ENCODE measurements at regions not wholly inside any gene's neighbourhood (a gene's known extent, or its start where the extent isn't known, plus 50 kb on each side); places are given as distances from the start of the nearest gene placed in this dataset.

DNA sequence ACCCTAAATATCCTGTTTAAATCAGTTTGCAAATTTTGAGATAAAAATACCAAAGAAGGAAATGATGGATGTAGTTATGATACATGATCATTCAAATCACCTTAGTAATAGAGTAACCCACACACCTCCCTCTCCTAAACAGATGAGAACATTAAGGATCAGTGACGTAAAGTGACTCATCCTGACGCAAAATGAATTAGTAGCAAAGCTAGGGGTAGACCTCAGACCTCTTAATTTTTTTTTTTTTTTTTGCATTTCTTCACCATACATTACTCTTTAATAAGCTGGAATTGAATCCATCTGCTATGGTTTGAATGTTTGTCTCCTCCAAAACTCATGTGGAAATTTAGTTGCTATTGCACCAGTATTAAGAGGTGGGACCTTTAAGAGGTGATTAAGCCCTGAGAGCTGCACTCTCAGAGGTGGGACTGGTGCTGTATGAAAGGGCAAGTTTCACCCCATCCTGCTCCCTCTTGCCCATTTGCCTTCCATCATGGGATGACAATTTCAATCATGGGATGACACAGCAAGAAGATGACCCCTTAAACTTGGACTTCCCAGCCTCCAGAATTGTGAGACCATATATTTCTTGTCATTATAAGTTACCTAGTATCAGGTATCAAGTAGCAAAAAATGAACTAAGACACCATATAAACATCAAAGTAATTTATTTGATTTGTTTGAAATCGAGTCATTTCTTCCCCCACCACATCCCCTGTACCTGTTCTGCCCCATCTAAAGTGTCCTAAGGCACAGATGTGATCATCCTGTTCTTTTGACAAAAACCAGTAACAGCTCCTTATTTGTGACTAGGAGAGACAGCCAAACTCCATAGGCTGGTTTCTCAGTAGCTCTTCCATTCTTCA lies 114.6 kb upstream of the DUSP10 start:
- intact Hi-C loops (cut with DNase I; ENCODE audit: low total_unique reads) = no loop called here

GRCh38 chr1:221855156-221855555 lies 113.3 kb upstream of the DUSP10 start:
- H3K9me3 ChIP-seq = no peaks in the 10 kb centered on the region

More for the DNA sequence above, 114.6 kb upstream of the DUSP10 start:
- 88 to 94% (median 89%) methylated on average over 3 of the region's 3 CpGs for WGBS, 5 donors
- no peaks in the 10 kb centered on the region for H3K36me3 ChIP-seq
- H3K4me1 ChIP-seq = no peaks in the 10 kb centered on the region
- DNase-seq = no peak
- H3K9me3 ChIP-seq = no peaks in the 10 kb centered on the region
- H3K4me3 ChIP-seq = no peak overlapping the region
- H3K27me3 ChIP-seq (replicated peaks in 1 of 7) = no peaks in the 10 kb centered on the region
- H3K27ac ChIP-seq = no peak overlapping the region
- TF ChIP-seq POLR2AphosphoS5 (IDR thresholded peaks at IDR 0.05) (no peak), POLR2A (IDR thresholded peaks at IDR 0.05) (no peak)
- TF ChIP-seq, protein P1, sequence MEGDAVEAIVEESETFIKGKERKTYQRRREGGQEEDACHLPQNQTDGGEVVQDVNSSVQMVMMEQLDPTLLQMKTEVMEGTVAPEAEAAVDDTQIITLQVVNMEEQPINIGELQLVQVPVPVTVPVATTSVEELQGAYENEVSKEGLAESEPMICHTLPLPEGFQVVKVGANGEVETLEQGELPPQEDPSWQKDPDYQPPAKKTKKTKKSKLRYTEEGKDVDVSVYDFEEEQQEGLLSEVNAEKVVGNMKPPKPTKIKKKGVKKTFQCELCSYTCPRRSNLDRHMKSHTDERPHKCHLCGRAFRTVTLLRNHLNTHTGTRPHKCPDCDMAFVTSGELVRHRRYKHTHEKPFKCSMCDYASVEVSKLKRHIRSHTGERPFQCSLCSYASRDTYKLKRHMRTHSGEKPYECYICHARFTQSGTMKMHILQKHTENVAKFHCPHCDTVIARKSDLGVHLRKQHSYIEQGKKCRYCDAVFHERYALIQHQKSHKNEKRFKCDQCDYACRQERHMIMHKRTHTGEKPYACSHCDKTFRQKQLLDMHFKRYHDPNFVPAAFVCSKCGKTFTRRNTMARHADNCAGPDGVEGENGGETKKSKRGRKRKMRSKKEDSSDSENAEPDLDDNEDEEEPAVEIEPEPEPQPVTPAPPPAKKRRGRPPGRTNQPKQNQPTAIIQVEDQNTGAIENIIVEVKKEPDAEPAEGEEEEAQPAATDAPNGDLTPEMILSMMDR (IDR thresholded peaks at IDR 0.05 in 8 of 11, conservative IDR thresholded peaks at IDR 0.05 in 3 of 11) = no peak

GRCh38 chr1:221851336-221851735 lies 109.4 kb upstream of the DUSP10 start:
- no peaks in the 10 kb centered on the region for H3K9me3 ChIP-seq
- no peaks in the 10 kb centered on the region for H3K4me1 ChIP-seq
- H3K36me3 ChIP-seq = no peaks in the 10 kb centered on the region
- no peak overlapping the region for H3K27ac ChIP-seq
- no peak overlapping the region for H3K4me3 ChIP-seq
- intact Hi-C loops (cut with DNase I; ENCODE audit: low total_unique reads) = no loop called here
- H3K27me3 ChIP-seq (replicated peaks in 1 of 7) = no peaks in the 10 kb centered on the region
- no peak for DNase-seq
- TF ChIP-seq POLR2AphosphoS5 (IDR thresholded peaks at IDR 0.05) (no peak), POLR2A (IDR thresholded peaks at IDR 0.05) (no peak)
- TF ChIP-seq, protein P1 (IDR thresholded peaks at IDR 0.05 in 8 of 11, conservative IDR thresholded peaks at IDR 0.05 in 3 of 11) = no peak

More at GRCh38 chr1:221855156-221855555, 113.3 kb upstream of the DUSP10 start:
- intact Hi-C loops (cut with DNase I; ENCODE audit: low total_unique reads) = no loop called here
- 90 to 97% (median 94%) methylated on average over 2 of the region's 2 CpGs for WGBS, 5 donors
- no peaks in the 10 kb centered on the region for H3K36me3 ChIP-seq
- no peaks in the 10 kb centered on the region for H3K4me1 ChIP-seq
- DNase-seq = no peak
- no peak for TF ChIP-seq POLR2A (IDR thresholded peaks at IDR 0.05)
- TF ChIP-seq, protein P1 (IDR thresholded peaks at IDR 0.05 in 8 of 11, conservative IDR thresholded peaks at IDR 0.05 in 3 of 11) = no peak
- TF ChIP-seq POLR2AphosphoS5 (IDR thresholded peaks at IDR 0.05) = no peak
- no peak overlapping the region for H3K4me3 ChIP-seq
- H3K27ac ChIP-seq = no peak overlapping the region
- H3K27me3 ChIP-seq (replicated peaks in 1 of 7) = no peaks in the 10 kb centered on the region

DNA sequence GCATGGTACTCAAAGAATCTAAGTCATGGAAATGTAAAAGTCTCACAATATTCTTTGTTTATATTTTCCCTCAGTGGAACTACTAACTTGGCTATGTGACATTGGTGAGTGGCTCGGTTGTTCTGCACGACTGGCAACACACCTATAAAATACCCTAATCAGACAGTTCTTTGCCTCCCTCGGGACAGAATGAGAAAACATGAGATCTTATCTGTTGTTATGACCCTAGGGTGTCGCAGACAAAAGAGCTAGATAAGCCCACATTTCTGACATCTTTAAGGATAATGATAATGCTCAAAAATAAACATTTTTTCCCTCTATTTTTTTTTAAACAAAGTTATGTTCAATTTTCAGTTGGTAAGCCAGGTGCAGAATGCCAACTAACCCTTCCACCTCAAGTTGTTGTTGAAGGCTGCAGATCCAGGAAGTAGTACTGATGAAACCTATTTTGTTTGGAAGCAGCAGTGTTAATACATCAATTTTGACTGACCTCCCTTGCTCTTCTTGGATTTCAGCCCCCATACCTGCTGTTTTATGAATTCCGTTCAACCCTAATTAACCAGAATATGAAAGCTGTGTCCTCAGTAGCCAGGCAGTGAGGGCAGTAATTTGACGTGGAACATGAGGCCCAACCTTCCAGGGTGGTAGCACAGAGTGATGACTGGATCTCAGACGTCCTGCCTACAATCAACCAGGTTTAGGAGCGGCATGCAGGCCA lies 108.7 kb upstream of the DUSP10 start:
- no peak overlapping the region for H3K4me3 ChIP-seq
- TF ChIP-seq, protein P1 (IDR thresholded peaks at IDR 0.05 in 8 of 11, conservative IDR thresholded peaks at IDR 0.05 in 3 of 11) = no peak
- TF ChIP-seq POLR2AphosphoS5 (IDR thresholded peaks at IDR 0.05) (no peak), POLR2A (IDR thresholded peaks at IDR 0.05) (no peak)
- no peaks in the 10 kb centered on the region for H3K36me3 ChIP-seq
- no peaks in the 10 kb centered on the region for H3K27me3 ChIP-seq (replicated peaks in 1 of 7)
- 81 to 88% (median 84%) methylated on average over 8 of the region's 8 CpGs for WGBS, 5 donors
- no peak for DNase-seq
- no peaks in the 10 kb centered on the region for H3K9me3 ChIP-seq
- intact Hi-C loops (cut with DNase I; ENCODE audit: low total_unique reads) = no loop called here
- H3K27ac ChIP-seq = no peak overlapping the region
- no peaks in the 10 kb centered on the region for H3K4me1 ChIP-seq
